Mammary epithelial cell (primary cell): ENCODE measurements at regions not wholly inside any gene's neighbourhood (a gene's known extent, or its start where the extent isn't known, plus 50 kb on each side); places are given as distances from the start of the nearest gene placed in this dataset.

Experiments
- EZH2 ChIP-seq: IDR thresholded peaks from 2 replicates; pipeline ENCODE4 v1.6.1; 2012; ENCODE audit warnings: low read length, inconsistent platforms, borderline replicate concordance
- TF ChIP-seq, protein P1 (sequence below), 2 donors: IDR thresholded peaks in 1 of 2; conservative IDR thresholded peaks in 1 of 2; 2 replicates each; pipeline ENCODE4 v1.5.1; 2011 to 2012; ENCODE audit warnings: inconsistent platforms in 2 of 2, low read length in 2 of 2, mild to moderate bottlenecking in 2 of 2, control low read depth in 1 of 2, low read depth in 1 of 2; ENCODE audit not compliant: insufficient read depth in 1 of 2; ENCODE audit errors: extremely low read depth in 1 of 2

DNA sequence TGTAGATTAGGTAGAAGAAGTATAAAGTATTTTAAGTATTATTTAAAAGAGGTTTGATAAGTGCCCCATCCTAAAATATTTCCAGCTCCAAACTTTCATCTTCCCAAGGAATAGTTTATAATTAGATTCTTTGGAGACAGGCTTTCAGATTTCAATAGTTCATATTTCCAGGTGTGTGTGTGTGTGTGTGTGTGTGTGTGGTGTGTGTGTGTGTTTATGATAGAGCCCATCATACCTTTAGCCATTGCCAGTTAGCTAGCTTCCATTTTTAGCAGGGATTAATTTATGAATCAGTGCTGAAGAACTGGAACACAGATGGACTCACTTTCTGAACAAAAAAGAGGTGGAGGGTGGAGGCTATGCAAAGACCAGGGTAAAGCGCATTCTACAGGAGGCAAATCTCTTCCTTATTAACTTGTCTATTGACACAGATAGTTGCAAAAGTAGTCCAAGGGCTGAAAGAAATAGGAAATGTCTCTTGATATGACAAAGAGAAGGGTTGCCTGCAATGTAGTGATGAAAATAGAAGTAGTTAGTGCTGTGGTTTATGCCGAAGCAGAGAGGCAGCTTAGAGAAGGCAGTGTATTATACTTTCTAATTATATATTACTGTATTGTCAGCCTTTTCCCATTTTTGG lies 301.1 kb downstream of the MAN2A1 start:
- TF ChIP-seq, protein P1, sequence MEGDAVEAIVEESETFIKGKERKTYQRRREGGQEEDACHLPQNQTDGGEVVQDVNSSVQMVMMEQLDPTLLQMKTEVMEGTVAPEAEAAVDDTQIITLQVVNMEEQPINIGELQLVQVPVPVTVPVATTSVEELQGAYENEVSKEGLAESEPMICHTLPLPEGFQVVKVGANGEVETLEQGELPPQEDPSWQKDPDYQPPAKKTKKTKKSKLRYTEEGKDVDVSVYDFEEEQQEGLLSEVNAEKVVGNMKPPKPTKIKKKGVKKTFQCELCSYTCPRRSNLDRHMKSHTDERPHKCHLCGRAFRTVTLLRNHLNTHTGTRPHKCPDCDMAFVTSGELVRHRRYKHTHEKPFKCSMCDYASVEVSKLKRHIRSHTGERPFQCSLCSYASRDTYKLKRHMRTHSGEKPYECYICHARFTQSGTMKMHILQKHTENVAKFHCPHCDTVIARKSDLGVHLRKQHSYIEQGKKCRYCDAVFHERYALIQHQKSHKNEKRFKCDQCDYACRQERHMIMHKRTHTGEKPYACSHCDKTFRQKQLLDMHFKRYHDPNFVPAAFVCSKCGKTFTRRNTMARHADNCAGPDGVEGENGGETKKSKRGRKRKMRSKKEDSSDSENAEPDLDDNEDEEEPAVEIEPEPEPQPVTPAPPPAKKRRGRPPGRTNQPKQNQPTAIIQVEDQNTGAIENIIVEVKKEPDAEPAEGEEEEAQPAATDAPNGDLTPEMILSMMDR (conservative IDR thresholded peaks at IDR 0.05 in 1 of 2, IDR thresholded peaks at IDR 0.05 in 1 of 2; ENCODE audit: extremely low read depth in 1 of 2, insufficient read depth in 1 of 2, low read depth in 1 of 2, low read length in 2 of 2) = no peak
- TF ChIP-seq EZH2 = no peak
